Right lobe of liver (tissue), 4 donors: ENCODE measurements at regions not wholly inside any gene's neighbourhood (a gene's known extent, or its start where the extent isn't known, plus 50 kb on each side); places are given as distances from the start of the nearest gene placed in this dataset.

Source experiments
- CTCF ChIP-seq, 4 donors: fragments of 200-600 bp in 3 of 4; fragments of 450-650 bp in 1 of 4; IDR thresholded peaks; one replicate each; pipeline versions ENCODE4 v1.5.1 to v1.8.0; 2016 to 2022; ENCODE audit warnings: antibody characterized with exemption in 4 of 4, mild to moderate bottlenecking in 2 of 4
- POLR2A ChIP-seq: fragments of 450-650 bp; IDR thresholded peaks from one replicate; pipeline ENCODE4 v1.6.1; 2017; ENCODE audit warnings: antibody characterized with exemption, mild to moderate bottlenecking
- donor health status: DM: no; HTN: no; CAD: no.
- donor health status: DM: no; HTN: no; CAD: no.
- donor health status: DM: no; HTN: yes; CAD: no.

GRCh38 chr5:155987265-155987810 lies 339.6 kb upstream of the SGCD start:
- TF ChIP-seq CTCF (IDR thresholded peaks at IDR 0.05) (no peak), POLR2A (no peak)
